H1 (cell line): ENCODE measurements at regions not wholly inside any gene's neighbourhood (a gene's known extent, or its start where the extent isn't known, plus 50 kb on each side); places are given as distances from the start of the nearest gene placed in this dataset.

Experiments used
- CTCF ChIA-PET: fragments of 300-600 bp; sonication (Branson Sonifier 250); formaldehyde crosslinking; loops from one replicate; lab custom pipeline; 2021; ENCODE audit not compliant: partially characterized antibody; lab: Charles Lee
- POLR2A ChIA-PET: fragments of 300-600 bp; sonication (Branson Sonifier 250); formaldehyde crosslinking; loops from one replicate; lab custom pipeline; 2021; ENCODE audit warnings: inconsistent platforms; ENCODE audit not compliant: partially characterized antibody; lab: Charles Lee
- DNase-seq, 2 experiments: peaks; one replicate each; pipeline versions ENCODE4 v3.0.0 to v3.0.0-alpha.2; 2010 to 2022; ENCODE audit warnings: low spot score in 2 of 2, low read depth in 1 of 2, mixed read lengths in 1 of 2
- FAIRE-seq: peaks from 2 replicates; lab custom pipeline; 2011; peaks lifted over from hg19 to GRCh38; lab: Jason Lieb, UNC
- H2AFZ ChIP-seq: 2 replicates; pipeline ENCODE4 v1.8.1; 2012; ENCODE audit warnings: low read length, inconsistent platforms
- H2AK5ac ChIP-seq: 2 replicates; pipeline ENCODE4 v1.6.1; 2013; ENCODE audit warnings: low read depth, low read length
- H2BK120ac ChIP-seq: replicated peaks from 2 replicates; pipeline ENCODE3; 2013; ENCODE audit warnings: low read depth, low read length, inconsistent platforms
- H2BK12ac ChIP-seq: 2 replicates; pipeline ENCODE4 v1.6.1; 2013; ENCODE audit warnings: low read depth, low read length
- H2BK15ac ChIP-seq: 2 replicates; pipeline ENCODE4 v1.6.1; 2013; ENCODE audit warnings: low read length
- H2BK20ac ChIP-seq: 2 replicates; pipeline ENCODE4 v1.6.1; 2013; ENCODE audit warnings: low read length
- H2BK5ac ChIP-seq: 2 replicates; pipeline ENCODE4 v1.6.1; 2013; ENCODE audit warnings: low read depth, low read length
- H3K14ac ChIP-seq: 2 replicates; pipeline ENCODE4 v1.6.1; 2013; ENCODE audit warnings: inconsistent platforms; ENCODE audit not compliant: insufficient read length
- H3K18ac ChIP-seq: 2 replicates; pipeline ENCODE4 v1.6.1; 2013; ENCODE audit warnings: low read length; ENCODE audit errors: extremely low read depth
- H3K23ac ChIP-seq: 2 replicates; pipeline ENCODE4 v1.6.1; 2013; ENCODE audit warnings: inconsistent platforms; ENCODE audit not compliant: insufficient read length
- H3K23me2 ChIP-seq: 2 replicates; pipeline ENCODE4 v1.6.1; 2013; ENCODE audit warnings: low read depth, low read length
- H3K27ac ChIP-seq: 2 replicates; pipeline ENCODE4 v1.6.1; 2011; ENCODE audit warnings: low read depth, low read length, inconsistent platforms
- H3K27me3 ChIP-seq, 4 experiments: replicated peaks in 1 of 4; 1 replicate in 1 of 4; 2 replicates in 3 of 4; pipeline versions ENCODE4 v1.6.1 to v1.8.1; 2011 to 2013; ENCODE audit warnings: low read length in 3 of 4, mild to moderate bottlenecking in 3 of 4, inconsistent platforms in 2 of 4, mixed read lengths in 2 of 4, moderate library complexity in 1 of 4; ENCODE audit not compliant: control insufficient read depth in 3 of 4, insufficient read depth in 3 of 4; ENCODE audit errors: extremely low read depth in 1 of 4
- H3K36me3 ChIP-seq, 4 experiments: 2 replicates each; pipeline versions ENCODE4 v1.6.1 to v1.8.1; 2011 to 2013; ENCODE audit warnings: mild to moderate bottlenecking in 4 of 4, low read length in 3 of 4, moderate library complexity in 2 of 4, control low read depth in 1 of 4, inconsistent platforms in 1 of 4; ENCODE audit not compliant: insufficient read depth in 4 of 4, control insufficient read depth in 2 of 4
- H3K4ac ChIP-seq: replicated peaks from 2 replicates; pipeline ENCODE3; 2013; ENCODE audit warnings: low read length, low read depth, mixed read lengths, inconsistent platforms; ENCODE audit not compliant: insufficient read length
- H3K4me1 ChIP-seq, 4 experiments: replicated peaks in 1 of 4; 1 replicate in 1 of 4; 2 replicates in 3 of 4; pipeline versions ENCODE4 v1.6.1 to v1.8.1; 2011 to 2013; ENCODE audit warnings: low read length in 3 of 4, inconsistent platforms in 2 of 4, mixed read lengths in 1 of 4; ENCODE audit not compliant: insufficient read depth in 4 of 4, control insufficient read depth in 3 of 4
- H3K4me2 ChIP-seq, 2 experiments: 2 replicates each; pipeline versions ENCODE4 v1.6.1 to v1.8.1; 2011 to 2013; ENCODE audit warnings: low read depth in 2 of 2, low read length in 2 of 2, control low read depth in 1 of 2, inconsistent platforms in 1 of 2, mild to moderate bottlenecking in 1 of 2; ENCODE audit not compliant: insufficient read depth in 1 of 2
- H3K4me3 ChIP-seq, 4 experiments: fragments of 200-600, 300-600 bp in 1 of 4; sonication (generic), shearing (Covaris generic), sonication (Bioruptor Twin) in 1 of 4; 2 replicates each; pipeline versions ENCODE4 v1.5.1 to v1.8.1; 2011 to 2016; ENCODE audit warnings: low read length in 4 of 4, low read depth in 3 of 4, control low read depth in 2 of 4, inconsistent platforms in 2 of 4, mild to moderate bottlenecking in 2 of 4, mixed read lengths in 1 of 4, moderate library complexity in 1 of 4; ENCODE audit not compliant: insufficient read depth in 2 of 4; ENCODE audit errors: extremely low read depth in 1 of 4
- H3K56ac ChIP-seq: replicated peaks from 2 replicates; pipeline ENCODE3; 2013; ENCODE audit warnings: low read depth, mild to moderate bottlenecking, mixed read lengths, low read length, inconsistent platforms; ENCODE audit not compliant: insufficient read length
- H3K79me1 ChIP-seq: 2 replicates; pipeline ENCODE4 v1.6.1; 2013; ENCODE audit warnings: low read depth, low read length, control low read depth
- H3K79me2 ChIP-seq, 2 experiments: 2 replicates each; pipeline versions ENCODE4 v1.6.1 to v1.8.1; 2012 to 2013; ENCODE audit warnings: low read length in 2 of 2, mild to moderate bottlenecking in 2 of 2, inconsistent platforms in 1 of 2; ENCODE audit not compliant: insufficient read depth in 2 of 2, control insufficient read depth in 1 of 2
- H3K9ac ChIP-seq, 4 experiments: replicated peaks in 1 of 4; 1 replicate in 1 of 4; 2 replicates in 3 of 4; pipeline versions ENCODE4 v1.6.1 to v1.8.1; 2011 to 2013; ENCODE audit warnings: low read depth in 3 of 4, low read length in 3 of 4, control low read depth in 2 of 4, mild to moderate bottlenecking in 2 of 4, moderate library complexity in 2 of 4, inconsistent platforms in 1 of 4; ENCODE audit errors: extremely low read depth in 1 of 4
- H3K9me3 ChIP-seq, 2 experiments: 2 replicates each; pipeline versions ENCODE4 v1.6.1 to v1.8.1; 2012 to 2013; ENCODE audit warnings: mild to moderate bottlenecking in 2 of 2, moderate library complexity in 2 of 2, control low read depth in 1 of 2, inconsistent platforms in 1 of 2, low read depth in 1 of 2, low read length in 1 of 2, mixed read lengths in 1 of 2; ENCODE audit not compliant: insufficient read depth in 2 of 2
- H4K20me1 ChIP-seq, 2 experiments: replicated peaks in 1 of 2; 2 replicates each; pipeline versions ENCODE3 to v1.8.1; 2011 to 2013; ENCODE audit warnings: inconsistent platforms in 2 of 2, low read length in 2 of 2, mild to moderate bottlenecking in 1 of 2; ENCODE audit not compliant: insufficient read depth in 2 of 2, control insufficient read depth in 1 of 2
- H4K5ac ChIP-seq: 2 replicates; pipeline ENCODE4 v1.6.1; 2013; ENCODE audit warnings: low read length, low read depth, mixed read lengths, inconsistent platforms; ENCODE audit not compliant: insufficient read length
- H4K8ac ChIP-seq: 2 replicates; pipeline ENCODE4 v1.8.0; 2013; ENCODE audit warnings: mild to moderate bottlenecking, moderate library complexity, low read length, inconsistent platforms; ENCODE audit not compliant: insufficient read depth; ENCODE audit errors: extremely low read depth
- H4K91ac ChIP-seq: replicated peaks from 2 replicates; pipeline ENCODE3; 2013; ENCODE audit warnings: low read length, mixed read lengths, inconsistent platforms; ENCODE audit not compliant: insufficient read length
- BACH1 ChIP-seq: IDR thresholded peaks from 2 replicates; pipeline ENCODE4 v1.6.1; 2012; ENCODE audit warnings: low read length, improper control_type of control experiment
- EP300 ChIP-seq, 2 experiments: IDR thresholded peaks; 1 replicate in 1 of 2; 2 replicates in 1 of 2; pipeline ENCODE4 v1.6.1; 2011 to 2012; ENCODE audit warnings: low read depth in 2 of 2, low read length in 2 of 2, mild to moderate bottlenecking in 2 of 2, borderline replicate concordance in 1 of 2, inconsistent platforms in 1 of 2, moderate library complexity in 1 of 2
- FOSL1 ChIP-seq: IDR thresholded peaks from 2 replicates; pipeline ENCODE4 v1.6.1; 2011; ENCODE audit warnings: mild to moderate bottlenecking, low read depth, low read length, moderate library complexity; ENCODE audit not compliant: insufficient read depth
- MAFK ChIP-seq: IDR thresholded peaks from 2 replicates; pipeline ENCODE4 v1.6.1; 2012; ENCODE audit warnings: low read depth, mild to moderate bottlenecking, improper control_type of control experiment, low read length
- POLR2A ChIP-seq, 2 experiments: IDR thresholded peaks; 1 replicate in 1 of 2; 2 replicates in 1 of 2; pipeline ENCODE4 v1.6.1; 2011; ENCODE audit warnings: low read depth in 2 of 2, low read length in 2 of 2, mild to moderate bottlenecking in 2 of 2; ENCODE audit errors: control extremely low read depth in 1 of 2
- POLR2AphosphoS5 ChIP-seq: IDR thresholded peaks from 2 replicates; pipeline ENCODE4 v1.6.1; 2011; ENCODE audit warnings: low read depth, low read length
- POU5F1 ChIP-seq: IDR thresholded peaks from 2 replicates; pipeline ENCODE4 v1.6.1; 2011; ENCODE audit warnings: low read depth, mild to moderate bottlenecking, low read length, moderate library complexity
- RNF2 ChIP-seq: fragments of 200-900, 300-1000 bp; sonication (generic); IDR thresholded peaks from 2 replicates; pipeline ENCODE4 v1.7.1; 2016; ENCODE audit warnings: borderline replicate concordance, low read depth, mild to moderate bottlenecking, antibody characterized with exemption, low read length; ENCODE audit not compliant: poor library complexity, severe bottlenecking; ENCODE audit errors: missing control alignments
- TBP ChIP-seq: IDR thresholded peaks from 2 replicates; pipeline ENCODE4 v1.6.1; 2011; ENCODE audit warnings: low read depth, low read length, improper control_type of control experiment
- TEAD4 ChIP-seq: IDR thresholded peaks from 2 replicates; pipeline ENCODE4 v1.6.1; 2012; ENCODE audit warnings: low read depth, low read length, inconsistent platforms, mixed read lengths
- YY1 ChIP-seq: IDR thresholded peaks from 2 replicates; pipeline ENCODE4 v1.6.1; 2011; ENCODE audit warnings: low read depth, mild to moderate bottlenecking, low read length
- ZNF274 ChIP-seq: IDR thresholded peaks from 2 replicates; pipeline ENCODE4 v1.7.0; 2012; ENCODE audit warnings: low read length, borderline replicate concordance; ENCODE audit errors: extremely low read depth
- WGBS, 2 experiments: shearing (Covaris generic) in 1 of 2; methylation state at CpG; one replicate each; pipeline versions ENCODE4 v1.1.6 to v1.1.7; 2013 to 2015; ENCODE audit warnings: low lambda C conversion rate in 2 of 2, mixed read lengths in 2 of 2, inconsistent platforms in 1 of 2, low coverage in 1 of 2, missing lambda C conversion rate in 1 of 2; ENCODE audit not compliant: insufficient replicate concordance in 2 of 2, insufficient coverage in 1 of 2, insufficient read length in 1 of 2; ENCODE audit errors: extremely low coverage in 1 of 2, missing lambda C conversion rate in 1 of 2; 5-methylcytosine and 5-hydroxymethylcytosine counted together

DNA sequence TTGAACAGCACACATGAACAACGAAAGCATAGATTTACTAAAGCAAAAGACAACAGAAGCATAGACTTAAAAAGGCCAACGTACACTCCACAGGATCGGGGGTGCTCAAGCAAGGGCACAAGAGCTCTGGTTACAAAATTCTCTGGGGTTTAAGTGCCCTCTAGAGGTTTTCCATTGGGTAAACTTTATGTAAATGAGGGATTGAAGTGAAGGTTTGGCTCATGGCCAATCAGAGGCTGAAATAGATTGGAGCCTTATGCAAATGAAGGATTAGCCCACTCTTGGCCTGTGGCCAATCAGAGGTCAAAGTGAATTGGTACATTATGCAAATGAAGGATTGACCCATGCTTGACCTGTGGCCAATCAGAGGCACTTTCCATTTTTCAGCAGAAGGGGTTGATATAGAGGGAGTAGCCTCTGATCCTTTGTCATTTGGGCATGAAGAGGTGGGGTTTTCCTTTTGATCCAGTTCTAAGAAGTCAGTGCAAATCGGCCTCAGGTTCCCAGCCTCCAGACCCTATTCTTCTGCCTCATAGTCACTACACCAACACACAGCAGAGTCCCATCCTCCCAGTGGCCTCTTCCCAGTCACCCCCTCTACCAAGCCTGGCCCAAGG is 244.9 kb downstream of the THBS2 start:
- WGBS, 2 experiments: 64% methylated on average over 4 of the region's 4 CpGs; no CpG with 5 or more reads in 1 of the 2 experiments
- no peaks in the 10 kb centered on the region for H4K20me1 ChIP-seq
- H4K91ac ChIP-seq: peak overlapping the region; percentile 76
- no peak overlapping the region for H2BK12ac ChIP-seq
- peak overlapping the region; percentile 70 for H2BK120ac ChIP-seq
- H3K4me1 ChIP-seq: peaks cover 2 to 4% (median 4%) of the 10 kb centered on the region in 4 experiments; a peak in 6 of 7 replicates
- no peak overlapping the region for H3K56ac ChIP-seq
- no peak overlapping the region for H3K18ac ChIP-seq
- H3K9me3 ChIP-seq: peaks cover 3 to 7% of the 10 kb centered on the region in 2 experiments; a peak in 1 of 4 replicates
- ChIA-PET POLR2A (no interaction called here), CTCF (interaction anchor here (1.1 to 1.3 kb wide), 2 partner anchors 16 to 17 kb away, joined by 3 to 4 read pairs; no protein-coding TSS in a partner anchor)
- H3K4me2 ChIP-seq: no peak overlapping the region
- no peaks in the 10 kb centered on the region for H3K27me3 ChIP-seq
- no peak overlapping the region for H3K14ac ChIP-seq
- no peak overlapping the region for H2AFZ ChIP-seq
- H3K4me3 ChIP-seq: no peak overlapping the region
- H3K9ac ChIP-seq: no peak overlapping the region
- H3K4ac ChIP-seq: no peak overlapping the region
- no peak overlapping the region for H4K8ac ChIP-seq
- no peaks in the 10 kb centered on the region for H3K79me2 ChIP-seq
- DNase-seq: no peak
- 0 out of 2 replicates have a peak, but pooled peaks cover 2% of the 10 kb centered on the region for H3K23me2 ChIP-seq
- H3K27ac ChIP-seq: no peak overlapping the region
- no peaks in the 10 kb centered on the region for H3K79me1 ChIP-seq
- peak; percentile 78 for FAIRE-seq
- H3K23ac ChIP-seq: no peak overlapping the region
- peaks cover 0 to 16% (median 0%) of the 10 kb centered on the region in 4 experiments; a peak in 2 of 8 replicates for H3K36me3 ChIP-seq
- no peak overlapping the region for H2BK5ac ChIP-seq
- H2BK15ac ChIP-seq: no peak overlapping the region
- 0 out of 2 replicates have a peak overlapping the region, but pooled peaks have one; percentile 94 for H2BK20ac ChIP-seq
- no peak overlapping the region for H2AK5ac ChIP-seq
- H4K5ac ChIP-seq: peak overlapping the region; percentile 44
- no peak for TF ChIP-seq RNF2
- no peak for TF ChIP-seq POLR2AphosphoS5
- TF ChIP-seq POU5F1: peak; percentile 43; the same call in 1 of the 2 replicates
- TF ChIP-seq BACH1: no peak
- TF ChIP-seq ZNF274: no peak
- no peak for TF ChIP-seq MAFK
- no peak for TF ChIP-seq POLR2A (IDR thresholded peaks at IDR 0.05; ENCODE audit: control extremely low read depth in 1 of 2, low read depth in 2 of 2, low read length in 2 of 2)
- TF ChIP-seq FOSL1: no peak
- TF ChIP-seq EP300 (IDR thresholded peaks at IDR 0.05; ENCODE audit: borderline replicate concordance in 1 of 2, low read depth in 2 of 2, low read length in 2 of 2): no peak
- TF ChIP-seq TEAD4: no peak
- TF ChIP-seq TBP: no peak
- TF ChIP-seq YY1: no peak
